GM18505 (cell line): ENCODE measurements at regions not wholly inside any gene's neighbourhood (a gene's known extent, or its start where the extent isn't known, plus 50 kb on each side); places are given as distances from the start of the nearest gene placed in this dataset.
"Not testable (repeated sequence)": the region's sequence is repeated elsewhere in the genome, so short reads cannot be mapped to it uniquely, and the experiment has no call there.

Experiments
- ATAC-seq: cut with Tn5 transposase; IDR thresholded peaks from one replicate; pipeline ENCODE4 v1.9.1; 2021; ENCODE audit not compliant: unreplicated experiment
- POLR2A ChIP-seq: IDR thresholded peaks from 4 replicates; pipeline ENCODE4 v1.6.1; 2011; ENCODE audit warnings: borderline replicate concordance; ENCODE audit not compliant: insufficient read depth, insufficient read length; ENCODE audit errors: extremely low read depth

GRCh38 chr14:71238835-71239234 lies 331.6 kb downstream of the PCNX1 start:
- ATAC-seq, result no peak
- TF ChIP-seq POLR2A, result no peak

- TF ChIP-seq POLR2A, result no peak
- no peak for ATAC-seq
Measured at GRCh38 chr14:71240171-71240570, 332.9 kb downstream of the PCNX1 start.

- no peak for ATAC-seq
- no peak for TF ChIP-seq POLR2A
Measured at GRCh38 chr14:71240866-71241520, 333.7 kb downstream of the PCNX1 start.

DNA sequence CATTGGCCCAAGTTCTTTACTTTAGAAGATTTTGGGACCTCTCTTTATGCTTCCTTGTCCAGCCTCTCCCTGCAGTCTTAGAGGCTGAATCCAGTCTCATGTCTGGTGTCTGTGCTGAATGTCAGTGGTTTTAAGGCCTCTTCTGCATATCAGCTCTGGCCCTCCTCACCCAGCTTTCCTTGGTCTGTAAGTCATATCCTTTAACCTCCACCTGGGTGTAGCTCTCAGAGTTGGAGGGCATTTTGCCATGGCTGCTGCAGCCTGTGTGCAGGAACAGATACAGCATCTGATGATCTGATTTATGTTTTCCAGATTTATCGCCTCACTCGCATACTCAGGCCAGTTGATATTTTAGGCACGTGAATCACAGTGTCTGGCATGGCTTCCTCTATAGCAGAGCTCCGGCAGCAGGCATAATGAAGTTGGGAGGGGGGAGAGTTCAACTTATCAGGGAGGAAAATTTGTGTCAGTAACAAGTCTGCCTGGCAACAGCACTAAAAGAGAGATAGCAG lies 335.0 kb downstream of the PCNX1 start:
- ATAC-seq, result no peak
- TF ChIP-seq POLR2A, result no peak

DNA sequence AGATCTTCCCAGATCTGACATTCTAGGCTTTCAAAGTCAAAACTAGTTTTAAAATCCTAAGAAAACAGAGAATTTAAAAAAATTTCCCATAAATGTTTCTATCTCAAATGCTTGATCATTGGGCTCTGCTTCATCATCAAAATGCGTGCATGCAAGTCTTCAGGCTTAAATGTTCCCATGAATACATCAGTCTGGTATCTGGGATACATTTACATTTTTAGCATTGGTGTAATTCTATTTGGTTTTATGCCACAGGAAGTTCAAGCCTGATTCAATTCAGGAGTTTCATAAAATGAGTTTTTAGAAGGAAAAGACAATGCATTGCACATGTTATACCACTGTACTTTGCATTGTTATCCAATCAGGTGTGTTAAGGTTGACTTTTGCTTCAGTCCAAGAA lies 336.4 kb downstream of the PCNX1 start:
- no peak for ATAC-seq
- no peak for TF ChIP-seq POLR2A

DNA sequence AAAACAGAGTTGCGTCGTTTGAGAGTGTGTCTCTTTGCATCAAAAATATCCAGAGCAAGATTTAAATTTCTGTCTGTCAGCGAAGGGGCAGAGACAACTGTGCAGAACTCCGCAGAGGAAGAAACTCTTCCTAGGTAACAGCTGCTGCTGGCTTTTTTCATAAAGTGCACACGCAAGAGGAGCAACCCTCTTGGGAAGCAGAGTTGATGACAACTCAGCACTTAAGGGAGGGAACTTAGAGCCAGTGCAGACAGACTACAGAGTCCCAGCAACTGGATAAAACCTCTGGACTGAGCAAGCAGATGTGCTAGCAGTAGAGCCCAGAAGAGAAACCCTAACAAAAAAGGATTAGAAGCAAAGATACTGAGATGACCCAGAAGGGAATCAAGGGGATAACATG lies 337.1 kb downstream of the PCNX1 start:
- no peak for ATAC-seq
- TF ChIP-seq POLR2A, result no peak

DNA sequence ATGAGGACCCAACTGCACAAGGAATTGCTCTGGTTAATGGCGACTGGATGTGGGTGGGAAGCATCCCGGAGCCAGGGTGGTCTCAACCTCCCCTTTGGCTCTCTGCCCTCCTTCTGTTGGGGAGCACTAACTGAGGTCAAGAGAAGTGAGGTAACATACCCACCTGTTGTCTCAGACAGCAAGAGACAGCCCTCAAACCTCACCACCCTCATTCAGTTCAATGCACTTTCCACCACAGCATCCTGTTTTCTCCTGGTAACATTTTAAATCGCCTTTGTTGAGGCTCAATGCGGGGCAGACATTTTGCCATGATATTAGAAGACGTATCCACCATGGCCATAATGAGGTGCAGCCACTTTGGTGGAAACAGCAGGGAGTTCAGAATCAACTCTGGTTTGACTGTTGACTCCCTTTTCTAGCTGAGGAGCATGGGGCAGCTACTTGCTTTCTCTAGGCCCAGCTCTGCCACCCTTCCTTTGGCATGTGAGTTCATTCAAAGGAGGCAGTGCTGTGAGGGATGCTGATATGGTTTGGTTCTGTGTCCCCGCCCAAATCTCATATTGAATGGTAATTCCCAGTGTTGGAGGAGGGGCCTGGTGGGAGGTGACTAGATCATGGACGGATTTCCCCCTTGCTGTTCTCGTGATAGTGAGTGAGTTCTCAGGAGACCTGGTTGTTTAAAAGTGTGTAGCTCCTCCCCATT lies 338.6 kb downstream of the PCNX1 start:
- TF ChIP-seq POLR2A, result no peak
- ATAC-seq, result no peak

GRCh38 chr14:71246539-71246938 lies 339.3 kb downstream of the PCNX1 start:
- TF ChIP-seq POLR2A, result no peak
- ATAC-seq, result no peak

GRCh38 chr14:71247106-71247505 lies 339.8 kb downstream of the PCNX1 start:
- ATAC-seq, result no peak
- no peak for TF ChIP-seq POLR2A

DNA sequence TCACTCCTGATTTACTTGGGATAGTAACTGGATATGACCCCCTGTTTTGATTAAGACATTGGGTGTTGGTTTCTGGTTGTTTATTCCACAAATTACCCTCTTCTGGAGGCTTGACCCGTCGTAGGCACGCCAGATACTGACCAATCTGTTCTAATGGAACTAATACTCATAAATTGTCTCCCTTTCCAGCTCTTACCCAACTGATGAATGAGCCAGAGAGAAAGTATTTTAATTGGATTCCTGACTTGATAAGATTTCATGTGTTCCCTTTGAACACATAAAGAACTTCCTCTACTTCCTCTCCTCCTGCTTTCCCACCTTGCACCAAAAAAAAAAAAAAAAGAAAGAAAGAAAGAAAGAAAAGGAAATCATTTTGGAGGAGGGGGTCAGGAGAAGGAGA lies 340.9 kb downstream of the PCNX1 start:
- no peak for ATAC-seq
- TF ChIP-seq POLR2A, result no peak

DNA sequence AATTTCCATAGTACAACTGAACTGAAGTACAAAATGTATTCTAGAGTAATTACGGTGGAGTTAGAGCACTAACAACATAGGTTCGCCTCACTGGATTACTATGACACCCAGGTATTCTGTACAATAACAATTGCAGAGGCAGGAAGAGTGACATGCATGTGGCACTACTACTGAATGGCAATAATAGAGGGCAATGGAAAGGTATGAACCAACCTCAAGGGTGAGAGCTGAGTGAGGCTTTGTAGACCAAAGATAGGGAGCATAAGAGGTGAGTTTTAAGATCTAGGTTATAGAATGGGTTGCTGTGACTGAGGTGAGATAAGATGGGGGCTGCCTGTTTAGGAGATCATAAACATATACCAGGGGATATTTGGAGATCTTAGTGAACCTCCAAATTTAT lies 343.1 kb downstream of the PCNX1 start:
- TF ChIP-seq POLR2A, result no peak
- no peak for ATAC-seq

GRCh38 chr14:71250791-71251190 lies 343.5 kb downstream of the PCNX1 start:
- no peak for TF ChIP-seq POLR2A
- no peak for ATAC-seq

- ATAC-seq, result not testable (repeated sequence)
Measured at GRCh38 chr14:71254091-71254719, 346.9 kb downstream of the PCNX1 start.

DNA sequence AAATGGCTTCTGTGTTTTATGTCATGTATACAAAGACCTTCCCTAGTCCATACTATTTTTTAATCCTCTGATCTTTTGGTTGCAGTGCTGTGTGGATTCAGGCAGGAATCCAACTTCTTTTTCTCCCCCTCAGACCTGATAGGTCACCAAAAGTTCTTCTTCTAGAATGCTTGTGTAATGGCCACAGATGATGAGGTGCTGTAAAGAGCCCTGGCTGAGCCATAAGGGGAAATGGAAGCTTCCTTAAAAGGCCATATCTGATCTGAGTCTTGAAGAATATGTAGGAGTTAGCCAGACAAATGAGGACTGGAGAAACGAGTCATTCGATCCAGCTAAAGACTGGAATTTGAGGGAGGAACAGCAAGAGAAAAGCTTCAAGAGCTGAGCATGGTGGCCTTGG lies 353.9 kb downstream of the PCNX1 start:
- no peak for ATAC-seq

GRCh38 chr14:71262441-71262840 lies 355.2 kb downstream of the PCNX1 start:
- TF ChIP-seq POLR2A, result no peak
- no peak for ATAC-seq

More for the DNA sequence above, 353.9 kb downstream of the PCNX1 start:
- TF ChIP-seq POLR2A, result no peak

- ATAC-seq, result no peak
- no peak for TF ChIP-seq POLR2A
Measured at GRCh38 chr14:71264260-71264659, 357.0 kb downstream of the PCNX1 start.
